Keratinocyte (primary cell): ENCODE measurements at regions not wholly inside any gene's neighbourhood (a gene's known extent, or its start where the extent isn't known, plus 50 kb on each side); places are given as distances from the start of the nearest gene placed in this dataset.

Experiments used
- DNase-seq: peaks from one replicate; pipeline ENCODE4 v3.0.0-alpha.2; 2011; ENCODE audit warnings: low read depth, missing footprints, low spot score
- FAIRE-seq: peaks from 2 replicates; lab custom pipeline; 2011; peaks lifted over from hg19 to GRCh38; lab: Jason Lieb, UNC
- H2AFZ ChIP-seq: 2 replicates; pipeline ENCODE4 v1.6.0; 2012; ENCODE audit warnings: low read length, control low read depth, inconsistent platforms; ENCODE audit not compliant: control insufficient read depth
- H3K27ac ChIP-seq: 2 replicates; pipeline ENCODE4 v1.5.1; 2011; ENCODE audit warnings: low read length; ENCODE audit not compliant: control insufficient read depth, insufficient read depth
- H3K27me3 ChIP-seq: 3 replicates; pipeline ENCODE4 v1.6.0; 2011; ENCODE audit warnings: low read length; ENCODE audit not compliant: control insufficient read depth, insufficient read depth; ENCODE audit errors: extremely low read depth
- H3K36me3 ChIP-seq, 2 experiments: 2 replicates in 1 of 2; 3 replicates in 1 of 2; pipeline ENCODE4 v1.5.1; 2011; ENCODE audit warnings: low read length in 2 of 2, mild to moderate bottlenecking in 1 of 2; ENCODE audit not compliant: control insufficient read depth in 2 of 2, insufficient read depth in 2 of 2; ENCODE audit errors: extremely low read depth in 1 of 2
- H3K4me1 ChIP-seq: 3 replicates; pipeline ENCODE4 v1.5.1; 2011; ENCODE audit warnings: low read length; ENCODE audit not compliant: control insufficient read depth, insufficient read depth; ENCODE audit errors: extremely low read depth
- H3K4me2 ChIP-seq: 3 replicates; pipeline ENCODE4 v1.6.0; 2011; ENCODE audit warnings: low read depth, low read length; ENCODE audit not compliant: control insufficient read depth, insufficient read depth; ENCODE audit errors: extremely low read depth
- H3K4me3 ChIP-seq, 3 experiments: fragments of 200-600 bp in 1 of 3; sonication (generic) in 1 of 3; 2 replicates in 2 of 3; 3 replicates in 1 of 3; pipeline ENCODE4 v1.5.1; 2011 to 2016; ENCODE audit warnings: low read length in 3 of 3, mild to moderate bottlenecking in 3 of 3, control low read depth in 2 of 3, inconsistent platforms in 1 of 3, low read depth in 1 of 3, mixed read lengths in 1 of 3, mixed run types in 1 of 3, moderate library complexity in 1 of 3; ENCODE audit not compliant: control insufficient read depth in 2 of 3, insufficient read depth in 2 of 3; ENCODE audit errors: extremely low read depth in 1 of 3
- H3K79me2 ChIP-seq: 2 replicates; pipeline ENCODE4 v1.6.0; 2012; ENCODE audit warnings: low read length; ENCODE audit not compliant: control insufficient read depth, insufficient read depth
- H3K9ac ChIP-seq: 3 replicates; pipeline ENCODE4 v1.6.0; 2011; ENCODE audit warnings: low read length; ENCODE audit not compliant: control insufficient read depth, insufficient read depth; ENCODE audit errors: extremely low read depth
- H3K9me1 ChIP-seq: 3 replicates; pipeline ENCODE4 v1.6.0; 2011; ENCODE audit warnings: low read length; ENCODE audit not compliant: control insufficient read depth, insufficient read depth; ENCODE audit errors: extremely low read depth
- H3K9me3 ChIP-seq: 2 replicates; pipeline ENCODE4 v1.5.1; 2012; ENCODE audit warnings: low read depth, low read length; ENCODE audit not compliant: control insufficient read depth
- H4K20me1 ChIP-seq: 3 replicates; pipeline ENCODE4 v1.6.0; 2011; ENCODE audit warnings: low read length; ENCODE audit not compliant: control insufficient read depth, insufficient read depth; ENCODE audit errors: extremely low read depth
- CTCF ChIP-seq, 3 experiments: IDR thresholded peaks in 1 of 3; conservative IDR thresholded peaks in 1 of 3; optimal IDR thresholded peaks in 1 of 3; 2 replicates in 2 of 3; 3 replicates in 1 of 3; pipeline versions ENCODE3 to v1.5.1; 2011; ENCODE audit warnings: low read length in 3 of 3, mild to moderate bottlenecking in 3 of 3, moderate library complexity in 2 of 3, control low read depth in 1 of 3, inconsistent platforms in 1 of 3; ENCODE audit not compliant: insufficient read depth in 2 of 3; ENCODE audit errors: extremely low read depth in 1 of 3
- EZH2 ChIP-seq: IDR thresholded peaks from one replicate; pipeline ENCODE4 v1.6.1; 2012; ENCODE audit warnings: inconsistent platforms, mild to moderate bottlenecking, low read length, moderate library complexity
- dilution Hi-C: fragments of 300-500 bp; cut with MboI; formaldehyde crosslinking; loops from one replicate; pipeline ENCODE4 v1.7.0; 2020; ENCODE audit warnings: low sequenced_read_pairs; ENCODE audit not compliant: extremely low pct_ligation_motif_present

- Histone ChIP-seq H3K27ac (no peak overlapping the region), H3K9me3 (no peaks in the 10 kb centered on the region), H3K4me2 (no peak overlapping the region), H3K9me1 (no peaks in the 10 kb centered on the region), H4K20me1 (no peaks in the 10 kb centered on the region), H2AFZ (no peak overlapping the region), H3K27me3 (no peaks in the 10 kb centered on the region), H3K4me3 (no peak overlapping the region), H3K9ac (no peak overlapping the region), H3K4me1 (no peaks in the 10 kb centered on the region), H3K79me2 (no peaks in the 10 kb centered on the region), H3K36me3 (no peaks in the 10 kb centered on the region)
- dilution Hi-C loops = no loop called here
- DNase-seq = no peak
- no peak for FAIRE-seq
- TF ChIP-seq EZH2 (no peak), CTCF (optimal IDR thresholded peaks at IDR 0.05 in 1 of 3, IDR thresholded peaks at IDR 0.05 in 1 of 3, conservative IDR thresholded peaks at IDR 0.05 in 1 of 3; ENCODE audit: extremely low read depth in 1 of 3, insufficient read depth in 2 of 3, low read length in 3 of 3) (no peak)
These were observed 175.6 kb downstream of the BCL11A start for GRCh38 chr2:60377825-60378224.

GRCh38 chr2:60376252-60376651 is 177.2 kb downstream of the BCL11A start:
- Histone ChIP-seq H4K20me1 (no peaks in the 10 kb centered on the region), H3K9me1 (no peaks in the 10 kb centered on the region), H3K79me2 (no peaks in the 10 kb centered on the region), H3K4me1 (peaks cover 3% of the 10 kb centered on the region), H2AFZ (no peak overlapping the region), H3K4me3 (no peak overlapping the region), H3K27me3 (no peaks in the 10 kb centered on the region), H3K4me2 (no peak overlapping the region), H3K36me3 (no peaks in the 10 kb centered on the region), H3K9me3 (no peaks in the 10 kb centered on the region), H3K27ac (no peak overlapping the region), H3K9ac (no peak overlapping the region)
- dilution Hi-C loops = no loop called here
- DNase-seq (no peak), FAIRE-seq (no peak)
- TF ChIP-seq EZH2 (no peak), CTCF (optimal IDR thresholded peaks at IDR 0.05 in 1 of 3, IDR thresholded peaks at IDR 0.05 in 1 of 3, conservative IDR thresholded peaks at IDR 0.05 in 1 of 3; ENCODE audit: extremely low read depth in 1 of 3, insufficient read depth in 2 of 3, low read length in 3 of 3) (no peak)
